SK-N-MC (cell line): ENCODE measurements at regions not wholly inside any gene's neighbourhood (a gene's known extent, or its start where the extent isn't known, plus 50 kb on each side); places are given as distances from the start of the nearest gene placed in this dataset.

ENCODE experiments used
- FOXP2 ChIP-seq: optimal IDR thresholded peaks from 2 replicates; pipeline ENCODE3; 2011; ENCODE audit warnings: mild to moderate bottlenecking, moderate library complexity; ENCODE audit not compliant: insufficient read depth; ENCODE audit errors: extremely low read length, control extremely low read depth
- POLR2AphosphoS5 ChIP-seq: IDR thresholded peaks from 2 replicates; pipeline ENCODE4 v1.6.1; 2012; ENCODE audit warnings: mild to moderate bottlenecking, low read depth, low read length, borderline replicate concordance

DNA sequence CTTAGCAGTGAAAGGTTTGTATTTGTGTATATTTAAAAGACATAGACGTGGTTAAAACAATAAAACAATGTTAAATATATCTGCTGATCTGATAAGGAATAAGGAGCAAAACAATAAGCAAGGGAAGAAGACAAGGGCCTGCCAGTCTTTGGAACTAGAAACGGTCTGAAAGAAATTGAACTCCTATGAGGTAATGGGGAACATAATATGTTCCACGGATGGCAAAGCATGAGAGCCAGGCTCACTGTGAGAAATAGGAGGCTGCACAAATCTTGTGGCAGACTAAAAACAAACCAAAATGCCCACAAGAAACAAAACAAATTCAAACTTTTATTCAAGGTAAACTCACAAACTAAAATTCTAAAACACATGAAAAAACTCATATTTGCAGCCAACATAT lies 150.5 kb downstream of the NTMT2 start:
- no peak for TF ChIP-seq FOXP2
- TF ChIP-seq POLR2AphosphoS5: no peak
